HCT116 (cell line): ENCODE measurements at regions not wholly inside any gene's neighbourhood (a gene's known extent, or its start where the extent isn't known, plus 50 kb on each side); places are given as distances from the start of the nearest gene placed in this dataset.

Source experiments
- ATAC-seq: fragments of 200-7000 bp; cut with Tn5 transposase; 2 replicates; pipeline ENCODE4 v1.9.1; 2020; ENCODE audit warnings: mild to moderate bottlenecking, moderate library complexity
- BruUV-seq: library from RNA; stranded (reverse); fragments of 400-500 nt; replicated peaks from 2 replicates; lab custom pipeline; 2021; lab: Mats Ljungman, UMichigan
- CTCF ChIA-PET: fragments of 300-600 bp; sonication (Branson Sonifier 250); formaldehyde crosslinking; loops from one replicate; lab custom pipeline; 2021; ENCODE audit warnings: antibody characterized with exemption; lab: Charles Lee
- POLR2A ChIA-PET: fragments of 300-600, 350-600 bp; sonication (Branson Sonifier 250); formaldehyde crosslinking; loops from one replicate; lab custom pipeline; 2021; ENCODE audit warnings: antibody characterized with exemption; lab: Charles Lee
- RAD21 ChIA-PET, 2 experiments: fragments of 300-600 bp; sonication (Branson Sonifier 250); formaldehyde crosslinking; loops; one replicate each; lab custom pipeline; 2023; ENCODE audit warnings: low total read pairs in 2 of 2; ENCODE audit not compliant: uncharacterized antibody in 2 of 2, unreplicated experiment in 2 of 2, low non-redundant PET in 1 of 2; lab: Charles Lee
- DNase-seq: peaks from one replicate; pipeline ENCODE4 v3.0.0-alpha.2; 2010; ENCODE audit warnings: low read depth, low spot score
- H2AFZ ChIP-seq: fragments of 200-600 bp; shearing (Covaris generic), sonication (generic); 2 replicates; pipeline ENCODE4 v1.6.1; 2017; ENCODE audit warnings: low read depth, mixed run types, mixed read lengths, antibody characterized with exemption, low read length; ENCODE audit not compliant: poor library complexity, severe bottlenecking
- H3K27ac ChIP-seq: 2 replicates; pipeline ENCODE4 v1.5.1; 2012; ENCODE audit warnings: low read depth, low read length
- H3K27me3 ChIP-seq: fragments of 200-600 bp; sonication (generic); 2 replicates; pipeline ENCODE4 v1.6.1; 2016; ENCODE audit warnings: mixed run types, low read length, mixed read lengths; ENCODE audit not compliant: insufficient read depth
- H3K36me3 ChIP-seq, 2 experiments: fragments of 200-500 bp in 1 of 2; fragments of 200-600 bp in 1 of 2; sonication (Bioruptor generic) in 1 of 2; sonication (generic) in 1 of 2; 2 replicates each; pipeline versions ENCODE4 v1.5.1 to v1.6.1; 2014 to 2016; ENCODE audit warnings: low read length in 2 of 2, inconsistent platforms in 1 of 2, mixed read lengths in 1 of 2, mixed run types in 1 of 2; ENCODE audit not compliant: insufficient read depth in 2 of 2, control insufficient read depth in 1 of 2
- H3K4me1 ChIP-seq, 2 experiments: fragments of 200-600 bp in 1 of 2; sonication (generic) in 1 of 2; 2 replicates each; pipeline versions ENCODE4 v1.5.1 to v1.6.1; 2012 to 2017; ENCODE audit warnings: low read length in 2 of 2, inconsistent platforms in 1 of 2, mild to moderate bottlenecking in 1 of 2, mixed read lengths in 1 of 2, mixed run types in 1 of 2, moderate library complexity in 1 of 2; ENCODE audit not compliant: insufficient read depth in 2 of 2, control insufficient read depth in 1 of 2
- H3K4me2 ChIP-seq: fragments of 200-600 bp; sonication (generic); 2 replicates; pipeline ENCODE4 v1.6.1; 2017; ENCODE audit warnings: mixed run types, low read length, mixed read lengths
- H3K4me3 ChIP-seq, 2 experiments: fragments of 200-600 bp in 1 of 2; sonication (generic) in 1 of 2; replicated peaks in 1 of 2; 2 replicates each; pipeline ENCODE4 v1.5.1; 2011 to 2016; ENCODE audit warnings: low read length in 2 of 2, control low read depth in 1 of 2, low read depth in 1 of 2, mild to moderate bottlenecking in 1 of 2, mixed read lengths in 1 of 2, mixed run types in 1 of 2
- H3K79me2 ChIP-seq: fragments of 200-600 bp; sonication (generic); 2 replicates; pipeline ENCODE4 v1.6.1; 2017; ENCODE audit warnings: mild to moderate bottlenecking, mixed run types, low read length, moderate library complexity, mixed read lengths; ENCODE audit not compliant: insufficient read depth
- H3K9ac ChIP-seq: fragments of 200-600 bp; sonication (generic); 2 replicates; pipeline ENCODE4 v1.6.1; 2016; ENCODE audit warnings: low read length, mixed read lengths
- H3K9me2 ChIP-seq: fragments of 200-600 bp; sonication (generic), shearing (Covaris generic); 2 replicates; pipeline ENCODE4 v1.6.1; 2017; ENCODE audit warnings: mixed run types, mild to moderate bottlenecking, moderate library complexity; ENCODE audit not compliant: insufficient read depth
- H3K9me3 ChIP-seq, 2 experiments: fragments of 200-500 bp in 1 of 2; fragments of 200-600 bp in 1 of 2; sonication (Bioruptor generic) in 1 of 2; sonication (generic) in 1 of 2; 2 replicates each; pipeline ENCODE4 v1.6.1; 2014 to 2017; ENCODE audit warnings: low read length in 2 of 2, mixed read lengths in 2 of 2, inconsistent platforms in 1 of 2, low read depth in 1 of 2, mild to moderate bottlenecking in 1 of 2, mixed run types in 1 of 2, moderate library complexity in 1 of 2; ENCODE audit not compliant: control insufficient read depth in 1 of 2, insufficient read depth in 1 of 2
- H4K20me1 ChIP-seq: fragments of 200-600 bp; sonication (generic), shearing (Covaris generic); 2 replicates; pipeline ENCODE4 v1.6.1; 2017; ENCODE audit warnings: mixed run types, mild to moderate bottlenecking, moderate library complexity; ENCODE audit not compliant: insufficient read depth
- CTCF ChIP-seq, 3 experiments: fragments of 200-600 bp in 1 of 3; sonication (generic) in 1 of 3; IDR thresholded peaks in 2 of 3; conservative IDR thresholded peaks in 1 of 3; 2 replicates each; pipeline ENCODE4 v1.5.1; 2012 to 2017; ENCODE audit warnings: low read depth in 2 of 3, low read length in 2 of 3, antibody characterized with exemption in 1 of 3, borderline replicate concordance in 1 of 3, control low read depth in 1 of 3, mild to moderate bottlenecking in 1 of 3, mixed read lengths in 1 of 3, mixed run types in 1 of 3, moderate library complexity in 1 of 3; ENCODE audit not compliant: insufficient read depth in 1 of 3
- EZH2phosphoT487 ChIP-seq: fragments of 200-600 bp; IDR thresholded peaks from 2 replicates; pipeline ENCODE4 v1.6.1; 2018; ENCODE audit warnings: antibody characterized with exemption, borderline replicate concordance
- MAX ChIP-seq: IDR thresholded peaks from 2 replicates; pipeline ENCODE4 v1.6.1; 2012
- RAD21 ChIP-seq: IDR thresholded peaks from 2 replicates; pipeline ENCODE4 v1.6.1; 2012; ENCODE audit warnings: low read depth, mild to moderate bottlenecking
- TCF7L2 ChIP-seq: IDR thresholded peaks from 2 replicates; pipeline ENCODE4 v1.7.0; 2011; ENCODE audit warnings: borderline replicate concordance, inconsistent platforms; ENCODE audit not compliant: insufficient read depth, insufficient read length; ENCODE audit errors: extremely low read depth
- ZBTB33 ChIP-seq: IDR thresholded peaks from 2 replicates; pipeline ENCODE4 v1.6.1; 2011; ENCODE audit warnings: mild to moderate bottlenecking, low read length, moderate library complexity; ENCODE audit not compliant: insufficient replicate concordance; ENCODE audit errors: extremely low read depth
- intact Hi-C: fragments of 100-400 bp; cut with micrococcal nuclease; formaldehyde crosslinking; loops from 2 replicates; pipeline ENCODE4 v1.10.0; 2022

- CTCF ChIA-PET: no interaction called here
- intact Hi-C loops: no loop called here
Measured at GRCh38 chr13:67996101-67996500, 766.0 kb upstream of the PCDH9 start.

More at GRCh38 chr13:67996101-67996500, 766.0 kb upstream of the PCDH9 start:
- ATAC-seq (no peak), DNase-seq (no peak)
- H3K79me2 ChIP-seq: no peaks in the 10 kb centered on the region
- H3K27me3 ChIP-seq: no peaks in the 10 kb centered on the region
- no peaks in the 10 kb centered on the region for H3K36me3 ChIP-seq
- POLR2A ChIA-PET: no interaction called here
- TF ChIP-seq ZBTB33 (no peak), CTCF (IDR thresholded peaks at IDR 0.05 in 2 of 3, conservative IDR thresholded peaks at IDR 0.05 in 1 of 3; ENCODE audit: borderline replicate concordance in 1 of 3, insufficient read depth in 1 of 3, low read depth in 2 of 3, low read length in 2 of 3) (no peak), EZH2phosphoT487 (no peak), RAD21 (no peak), TCF7L2 (no peak), MAX (no peak)
- no peaks in the 10 kb centered on the region for H4K20me1 ChIP-seq
- no peaks in the 10 kb centered on the region for H3K9me2 ChIP-seq
- H3K9me3 ChIP-seq: no peaks in the 10 kb centered on the region
- no peak overlapping the region for H2AFZ ChIP-seq
- no peaks in the 10 kb centered on the region for H3K4me1 ChIP-seq
- no peak overlapping the region for H3K4me2 ChIP-seq
- H3K9ac ChIP-seq: no peak overlapping the region
- RAD21 ChIA-PET: no interaction called here
- no peak overlapping the region for H3K4me3 ChIP-seq
- no TSS peak for BruUV-seq
- H3K27ac ChIP-seq: no peak overlapping the region
